Adrenal gland (tissue), 9 donors: ENCODE measurements at regions not wholly inside any gene's neighbourhood (a gene's known extent, or its start where the extent isn't known, plus 50 kb on each side); places are given as distances from the start of the nearest gene placed in this dataset.

Experiments used
- DNase-seq, 7 donors: peaks; one replicate each; pipeline ENCODE4 v3.0.0-alpha.2; 2019 to 2020
- H3K27ac ChIP-seq, 5 donors: fragments of 200-600 bp; sonication (generic) in 4 of 5; 1 replicate in 3 of 5; 2 replicates in 2 of 5; pipeline versions ENCODE4 v1.5.1 to v1.8.0; 2016 to 2020; ENCODE audit warnings: mild to moderate bottlenecking in 1 of 5
- H3K27me3 ChIP-seq: fragments of 200-600 bp; 2 replicates; pipeline ENCODE4 v1.8.0; 2021
- H3K36me3 ChIP-seq, 2 donors: fragments of 200-600 bp; replicated peaks in 1 of 2; 1 replicate in 1 of 2; 2 replicates in 1 of 2; pipeline versions ENCODE4 v1.5.1 to v1.8.0; 2018 to 2022
- H3K4me1 ChIP-seq, 2 donors: fragments of 200-600 bp; replicated peaks in 1 of 2; 1 replicate in 1 of 2; 2 replicates in 1 of 2; pipeline versions ENCODE4 v1.5.1 to v1.8.0; 2018 to 2021
- H3K4me3 ChIP-seq, 4 donors: fragments of 200-600 bp; sonication (generic) in 3 of 4; one replicate each; pipeline ENCODE4 v1.5.1; 2016 to 2018
- H3K9me3 ChIP-seq, 3 donors: fragments of 200-600 bp; sonication (generic) in 1 of 3; replicated peaks in 1 of 3; 1 replicate in 2 of 3; 2 replicates in 1 of 3; pipeline versions ENCODE4 v1.5.1 to v1.8.0; 2016 to 2021
- POLR2A ChIP-seq, 2 donors: fragments of 450-650 bp; IDR thresholded peaks; one replicate each; pipeline ENCODE4 v1.6.1; 2017; ENCODE audit warnings: antibody characterized with exemption in 2 of 2, mild to moderate bottlenecking in 2 of 2, moderate library complexity in 1 of 2
- WGBS, 4 donors: extraction: QIAGEN DNeasy Blood & Tissue Kit in 2 of 4; methylation state at CpG; one replicate each; pipeline versions ENCODE4 v1.1.5 to v1.1.7; 2013 to 2017; 5-methylcytosine and 5-hydroxymethylcytosine counted together
- intact Hi-C, 2 donors: fragments of 100-400 bp; cut with DNase I; formaldehyde crosslinking; loops; one replicate each; pipeline versions ENCODE4 v1.14.1 to v1.15.0; 2022 to 2023
- TF ChIP-seq, protein P1 (sequence below), 6 experiments: fragments of 450-650 bp in 4 of 6; fragments of 200-600 bp in 2 of 6; sonication (generic) in 1 of 6; IDR thresholded peaks; 1 replicate in 5 of 6; 2 replicates in 1 of 6; pipeline versions ENCODE4 v1.5.1 to v1.8.0; 2016 to 2021; ENCODE audit warnings: antibody characterized with exemption in 6 of 6, mild to moderate bottlenecking in 2 of 6, moderate library complexity in 1 of 6
- donor health status: healthy with polysubstance abuse.
- donor health status: Bipolar disorder and iron deficiency.
- donor health status: DM: yes; HTN: yes; CAD: no.
- donor health status: DM: no; HTN: no; CAD: no.
- donor health status: DM: no; HTN: no; CAD: no.

DNA sequence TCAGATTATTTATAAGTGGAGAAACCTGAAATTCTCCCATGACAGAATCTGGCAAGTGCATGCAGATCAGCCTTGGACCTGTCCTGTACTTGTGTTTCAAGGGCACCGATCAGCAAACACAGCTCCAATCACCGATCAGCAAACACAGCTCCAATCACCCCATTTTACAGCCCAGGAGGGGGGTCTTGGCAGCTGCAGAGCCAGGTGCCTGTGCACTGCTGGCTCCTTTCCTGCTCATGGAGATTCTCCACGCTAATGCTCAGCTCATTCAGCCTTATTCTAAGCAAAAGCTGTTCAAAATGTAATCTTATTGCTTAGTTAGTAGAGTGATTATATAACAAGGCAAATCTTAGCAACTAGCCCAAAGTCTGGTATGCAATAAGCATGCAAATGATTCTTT, 623.1 kb upstream of the HS6ST1 start:
- WGBS, 4 donors = 26 to 33% (median 32%) methylated on average over 3 of the region's 3 CpGs
- no peaks in the 10 kb centered on the region for H3K36me3 ChIP-seq
- no peak overlapping the region for H3K4me3 ChIP-seq
- H3K27me3 ChIP-seq = no peaks in the 10 kb centered on the region
- no peak overlapping the region for H3K27ac ChIP-seq
- intact Hi-C loops = no loop called here
- no peaks in the 10 kb centered on the region for H3K4me1 ChIP-seq
- no peak for DNase-seq
- TF ChIP-seq, protein P1, sequence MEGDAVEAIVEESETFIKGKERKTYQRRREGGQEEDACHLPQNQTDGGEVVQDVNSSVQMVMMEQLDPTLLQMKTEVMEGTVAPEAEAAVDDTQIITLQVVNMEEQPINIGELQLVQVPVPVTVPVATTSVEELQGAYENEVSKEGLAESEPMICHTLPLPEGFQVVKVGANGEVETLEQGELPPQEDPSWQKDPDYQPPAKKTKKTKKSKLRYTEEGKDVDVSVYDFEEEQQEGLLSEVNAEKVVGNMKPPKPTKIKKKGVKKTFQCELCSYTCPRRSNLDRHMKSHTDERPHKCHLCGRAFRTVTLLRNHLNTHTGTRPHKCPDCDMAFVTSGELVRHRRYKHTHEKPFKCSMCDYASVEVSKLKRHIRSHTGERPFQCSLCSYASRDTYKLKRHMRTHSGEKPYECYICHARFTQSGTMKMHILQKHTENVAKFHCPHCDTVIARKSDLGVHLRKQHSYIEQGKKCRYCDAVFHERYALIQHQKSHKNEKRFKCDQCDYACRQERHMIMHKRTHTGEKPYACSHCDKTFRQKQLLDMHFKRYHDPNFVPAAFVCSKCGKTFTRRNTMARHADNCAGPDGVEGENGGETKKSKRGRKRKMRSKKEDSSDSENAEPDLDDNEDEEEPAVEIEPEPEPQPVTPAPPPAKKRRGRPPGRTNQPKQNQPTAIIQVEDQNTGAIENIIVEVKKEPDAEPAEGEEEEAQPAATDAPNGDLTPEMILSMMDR (IDR thresholded peaks at IDR 0.05) = no peak
- no peak for TF ChIP-seq POLR2A (IDR thresholded peaks at IDR 0.05)
- no peaks in the 10 kb centered on the region for H3K9me3 ChIP-seq

DNA sequence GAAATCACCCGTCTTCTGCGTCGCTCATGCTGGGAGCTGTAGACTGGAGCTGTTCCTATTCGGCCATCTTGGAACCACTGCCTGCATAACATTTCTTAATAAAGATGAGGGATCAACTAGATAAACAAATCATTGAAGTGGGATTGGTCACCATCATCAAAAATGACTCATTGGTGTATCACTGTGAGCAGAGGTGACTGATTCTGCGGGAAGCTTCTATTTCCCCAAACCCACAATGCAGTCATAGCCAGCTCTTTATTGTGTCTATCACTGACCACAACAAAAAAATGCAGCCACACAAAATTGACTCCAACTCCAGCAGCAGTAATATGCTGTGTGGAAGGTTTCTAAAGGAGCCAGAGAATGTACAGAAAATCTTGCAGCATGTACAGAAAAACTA, 630.7 kb upstream of the HS6ST1 start:
- no peaks in the 10 kb centered on the region for H3K9me3 ChIP-seq
- H3K4me3 ChIP-seq = no peak overlapping the region
- intact Hi-C loops = no loop called here
- DNase-seq = no peak
- H3K4me1 ChIP-seq = no peaks in the 10 kb centered on the region
- no peaks in the 10 kb centered on the region for H3K36me3 ChIP-seq
- 89 to 96% (median 93%) methylated on average over 5 of the region's 5 CpGs for WGBS, 4 donors
- no peaks in the 10 kb centered on the region for H3K27me3 ChIP-seq
- no peak for TF ChIP-seq POLR2A (IDR thresholded peaks at IDR 0.05)
- TF ChIP-seq, protein P1 (IDR thresholded peaks at IDR 0.05) = no peak
- no peak overlapping the region for H3K27ac ChIP-seq

DNA sequence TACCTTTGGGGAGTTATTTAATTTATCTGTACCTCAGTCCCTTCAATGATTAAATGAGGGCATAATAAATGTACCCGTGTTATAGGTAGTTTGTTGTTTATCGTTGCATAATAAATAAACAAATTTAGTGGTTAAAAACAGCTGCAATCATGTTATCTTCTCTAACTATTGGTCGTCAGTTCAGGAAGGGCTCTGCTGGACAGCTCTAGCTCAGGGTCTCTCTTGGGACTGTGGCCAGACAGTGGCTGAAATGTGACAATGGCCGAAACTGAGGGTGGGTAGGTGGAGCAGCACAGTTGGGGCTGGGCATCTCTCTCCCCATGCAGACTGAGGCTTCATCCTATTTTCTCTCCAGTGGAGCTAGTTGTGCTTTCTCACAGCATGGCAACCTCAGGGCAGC, 632.1 kb upstream of the HS6ST1 start:
- no peaks in the 10 kb centered on the region for H3K9me3 ChIP-seq
- no peak overlapping the region for H3K27ac ChIP-seq
- H3K27me3 ChIP-seq = no peaks in the 10 kb centered on the region
- no peak for DNase-seq
- H3K4me1 ChIP-seq = no peaks in the 10 kb centered on the region
- intact Hi-C loops = no loop called here
- TF ChIP-seq POLR2A (IDR thresholded peaks at IDR 0.05) = no peak
- TF ChIP-seq, protein P1 (IDR thresholded peaks at IDR 0.05) = no peak
- no peak overlapping the region for H3K4me3 ChIP-seq
- WGBS, 4 donors = 55 to 64% (median 57%) methylated on average over 4 of the region's 4 CpGs
- H3K36me3 ChIP-seq = no peaks in the 10 kb centered on the region

DNA sequence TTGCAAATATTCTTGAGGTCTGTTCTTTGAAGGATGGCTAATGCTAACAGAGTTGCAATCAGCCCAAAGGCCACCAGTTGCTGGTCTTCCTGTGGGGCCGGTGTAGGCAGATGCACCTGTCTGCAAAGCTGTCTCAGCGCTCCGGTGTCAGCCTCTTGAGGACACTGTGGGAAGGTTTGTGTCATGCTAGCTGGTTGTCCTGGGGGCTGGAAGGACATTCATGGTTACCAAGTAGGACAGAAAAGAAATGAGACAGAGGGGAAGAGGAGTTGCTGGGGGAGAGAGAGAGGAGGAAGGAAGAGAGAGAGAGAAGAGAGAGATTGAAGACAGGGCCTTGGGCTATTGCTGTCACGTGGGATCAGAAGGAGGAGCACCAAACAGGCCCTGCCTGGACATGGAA, 639.6 kb upstream of the HS6ST1 start:
- TF ChIP-seq, protein P1 (IDR thresholded peaks at IDR 0.05) = no peak
- TF ChIP-seq POLR2A (IDR thresholded peaks at IDR 0.05) = no peak
- DNase-seq = no peak
- intact Hi-C loops = no loop called here
- 78 to 90% (median 83%) methylated on average over 4 of the region's 4 CpGs for WGBS, 4 donors
- H3K36me3 ChIP-seq = no peaks in the 10 kb centered on the region
- H3K27me3 ChIP-seq = no peaks in the 10 kb centered on the region
- peaks cover 0 to 17% (median 0%) of the 10 kb centered on the region in 3 donors for H3K9me3 ChIP-seq
- H3K27ac ChIP-seq = no peak overlapping the region
- no peaks in the 10 kb centered on the region for H3K4me1 ChIP-seq
- H3K4me3 ChIP-seq = no peak overlapping the region
